ENCODE measurements at regions not wholly inside any gene's neighbourhood (a gene's known extent, or its start where the extent isn't known, plus 50 kb on each side); places are given as distances from the start of the nearest gene placed in this dataset.
"Not testable (repeated sequence)": the region's sequence is repeated elsewhere in the genome, so short reads cannot be mapped to it uniquely, and the experiment has no call there.

DNA sequence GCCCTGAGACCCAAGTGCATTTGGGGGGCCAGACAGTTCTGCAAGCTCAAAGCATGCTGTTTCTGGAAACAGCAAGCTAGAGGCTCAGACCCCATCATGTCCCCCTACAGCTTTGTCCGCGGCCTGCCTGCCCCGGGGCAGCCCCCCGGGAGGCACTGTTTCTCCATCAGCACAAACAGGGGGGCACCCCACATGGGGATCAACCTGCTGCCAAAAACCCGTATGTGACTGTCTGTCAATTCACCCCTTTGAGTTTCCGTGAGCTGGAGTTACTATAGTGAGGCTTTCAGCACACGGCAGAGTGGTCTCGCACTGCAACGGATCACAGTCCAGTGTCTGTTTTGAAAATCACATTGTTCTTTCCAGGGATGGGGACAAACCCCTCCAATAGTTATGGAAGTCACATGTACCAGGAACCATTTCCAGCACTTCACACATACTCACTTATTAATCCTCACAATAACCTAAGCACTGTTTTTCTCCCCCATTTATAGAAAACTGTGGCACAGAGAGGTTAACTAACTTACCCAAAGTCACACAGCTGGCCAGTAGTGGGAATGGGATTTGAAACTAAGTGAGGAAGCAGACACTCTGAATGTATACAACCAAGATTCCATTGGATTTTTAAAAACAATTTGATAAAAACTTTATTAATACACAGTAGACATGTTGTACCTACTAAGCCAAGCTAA, 269.0 kb downstream of the C16orf95 start:
- peaks cover 0 to 5% (median 0%) of the 10 kb centered on the region in 9 donors for H3K27me3 ChIP-seq
- no peak overlapping the region for H3K27ac ChIP-seq
- H3K36me3 ChIP-seq, result no peaks in the 10 kb centered on the region
- H3K4me3 ChIP-seq, result no peak overlapping the region
- WGBS, 4 donors, result 79 to 100% (median 87%) methylated on average over 4 to 9 of the region's 9 CpGs
- H3K4me1 ChIP-seq, result peaks cover 0 to 11% (median 9%) of the 10 kb centered on the region in 12 donors
- intact Hi-C loops (cut with DNase I), result loop anchor here in 1 of 10 donors (10.0 kb wide), 1 partner anchor 183 kb away; no protein-coding TSS in a partner anchor
- TF ChIP-seq, protein P1, sequence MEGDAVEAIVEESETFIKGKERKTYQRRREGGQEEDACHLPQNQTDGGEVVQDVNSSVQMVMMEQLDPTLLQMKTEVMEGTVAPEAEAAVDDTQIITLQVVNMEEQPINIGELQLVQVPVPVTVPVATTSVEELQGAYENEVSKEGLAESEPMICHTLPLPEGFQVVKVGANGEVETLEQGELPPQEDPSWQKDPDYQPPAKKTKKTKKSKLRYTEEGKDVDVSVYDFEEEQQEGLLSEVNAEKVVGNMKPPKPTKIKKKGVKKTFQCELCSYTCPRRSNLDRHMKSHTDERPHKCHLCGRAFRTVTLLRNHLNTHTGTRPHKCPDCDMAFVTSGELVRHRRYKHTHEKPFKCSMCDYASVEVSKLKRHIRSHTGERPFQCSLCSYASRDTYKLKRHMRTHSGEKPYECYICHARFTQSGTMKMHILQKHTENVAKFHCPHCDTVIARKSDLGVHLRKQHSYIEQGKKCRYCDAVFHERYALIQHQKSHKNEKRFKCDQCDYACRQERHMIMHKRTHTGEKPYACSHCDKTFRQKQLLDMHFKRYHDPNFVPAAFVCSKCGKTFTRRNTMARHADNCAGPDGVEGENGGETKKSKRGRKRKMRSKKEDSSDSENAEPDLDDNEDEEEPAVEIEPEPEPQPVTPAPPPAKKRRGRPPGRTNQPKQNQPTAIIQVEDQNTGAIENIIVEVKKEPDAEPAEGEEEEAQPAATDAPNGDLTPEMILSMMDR (IDR thresholded peaks at IDR 0.05), result no peak
- no peak for TF ChIP-seq POLR2A (IDR thresholded peaks at IDR 0.05)
- no peak for DNase-seq
- no peak for ATAC-seq
- H3K9me3 ChIP-seq, result no peaks in the 10 kb centered on the region

DNA sequence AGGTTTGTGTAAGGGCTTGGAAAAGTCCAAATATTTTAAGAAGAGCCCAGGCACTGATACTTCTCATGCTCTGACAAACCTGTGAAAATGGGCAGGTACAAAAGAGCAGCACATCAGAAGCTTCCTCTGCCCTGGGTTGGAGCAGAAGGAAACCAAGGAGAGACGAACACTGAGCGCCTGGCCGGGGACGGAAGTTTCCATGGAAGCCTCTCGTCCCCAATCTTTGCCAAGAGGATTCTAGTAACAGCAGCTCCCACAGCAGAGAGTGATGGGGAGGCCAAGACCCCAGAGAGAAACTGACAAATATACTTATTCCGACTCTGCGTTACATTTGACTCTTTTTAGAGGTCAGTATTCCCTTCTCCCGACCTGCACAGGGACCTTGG, 268.5 kb downstream of the C16orf95 start:
- TF ChIP-seq POLR2A (IDR thresholded peaks at IDR 0.05), result no peak
- TF ChIP-seq, protein P1 (IDR thresholded peaks at IDR 0.05), result no peak
- ATAC-seq (no peak), DNase-seq (no peak)
- no peaks in the 10 kb centered on the region for H3K36me3 ChIP-seq
- H3K4me3 ChIP-seq, result no peak overlapping the region
- intact Hi-C loops (cut with DNase I), result loop anchor here in 1 of 10 donors (10.0 kb wide), 1 partner anchor 184 kb away; no protein-coding TSS in a partner anchor
- H3K4me1 ChIP-seq, result peaks cover 0 to 5% (median 4%) of the 10 kb centered on the region in 12 donors
- WGBS, 4 donors, result 82 to 91% (median 86%) methylated on average over 8 of the region's 8 CpGs
- peaks cover 0 to under 1% (median 0%) of the 10 kb centered on the region in 12 donors for H3K9me3 ChIP-seq
- H3K27me3 ChIP-seq, result peaks cover 0 to 9% (median 3%) of the 10 kb centered on the region in 9 donors
- no peak overlapping the region for H3K27ac ChIP-seq

DNA sequence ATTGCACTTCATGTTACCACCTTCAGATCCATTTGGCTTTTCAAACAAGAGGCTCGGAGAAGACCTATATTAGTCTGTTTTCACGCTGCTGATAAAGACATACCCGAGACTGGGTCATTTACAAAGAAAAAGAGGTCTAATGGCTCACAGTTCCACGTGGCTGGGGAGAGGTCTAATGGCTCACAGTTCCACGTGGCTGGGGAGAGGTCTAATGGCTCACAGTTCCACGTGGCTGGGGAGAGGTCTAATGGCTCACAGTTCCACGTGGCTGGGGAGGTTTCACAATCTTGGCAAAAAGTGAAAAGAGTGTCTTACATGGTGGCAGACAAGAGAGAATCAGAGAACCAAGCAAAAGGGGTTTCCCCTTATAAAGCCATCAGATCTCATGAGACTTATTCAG, 268.0 kb downstream of the C16orf95 start:
- not testable (repeated sequence) for H3K9me3 ChIP-seq, H3K4me1 ChIP-seq, ATAC-seq, H3K36me3 ChIP-seq, H3K4me3 ChIP-seq, H3K27ac ChIP-seq, DNase-seq
- WGBS, 4 donors, result 87 to 88% (median 87%) methylated on average over 7 of the region's 7 CpGs
- intact Hi-C loops (cut with DNase I), result loop anchor here in 1 of 10 donors (10.0 kb wide), 1 partner anchor 184 kb away; no protein-coding TSS in a partner anchor
- H3K27me3 ChIP-seq, result peaks cover 0 to 12% (median 3%) of the 10 kb centered on the region in 9 donors

DNA sequence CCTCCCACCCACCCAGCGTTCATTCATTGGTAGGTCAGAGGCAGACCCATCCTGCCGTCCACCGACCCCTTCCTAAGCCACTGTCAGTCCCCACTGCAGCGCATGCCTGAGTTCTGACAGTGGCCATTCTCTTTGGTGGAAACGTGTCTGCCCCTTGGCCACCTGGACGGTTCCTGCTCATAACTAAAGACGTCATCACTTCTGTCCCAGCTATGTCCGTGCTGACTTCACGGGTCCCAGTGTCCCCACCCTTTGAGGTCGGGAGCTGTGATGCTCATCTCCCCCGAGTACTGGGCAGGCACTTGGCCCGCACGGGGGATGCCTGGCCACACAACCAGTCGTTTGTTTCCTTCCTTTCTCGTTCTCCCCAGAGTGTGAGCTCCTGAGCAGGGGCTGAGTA, 267.1 kb downstream of the C16orf95 start:
- no peaks in the 10 kb centered on the region for H3K4me1 ChIP-seq
- H3K27ac ChIP-seq, result no peak overlapping the region
- H3K4me3 ChIP-seq, result no peak overlapping the region
- no peak for DNase-seq
- H3K9me3 ChIP-seq, result peaks cover 0 to 10% (median 3%) of the 10 kb centered on the region in 12 donors
- ATAC-seq, result no peak
- WGBS, 4 donors, result 83 to 88% (median 86%) methylated on average over 15 of the region's 15 CpGs
- peaks cover 0 to 12% (median 3%) of the 10 kb centered on the region in 9 donors for H3K27me3 ChIP-seq
- no peaks in the 10 kb centered on the region for H3K36me3 ChIP-seq
- TF ChIP-seq, protein P1 (IDR thresholded peaks at IDR 0.05), result no peak
- no peak for TF ChIP-seq POLR2A (IDR thresholded peaks at IDR 0.05)
- intact Hi-C loops (cut with DNase I), result loop anchor here in 2 of 10 donors (10.0 kb wide), 2 partner anchors 215 to 285 kb away; no protein-coding TSS in a partner anchor

All from heart left ventricle (tissue), 16 donors.